HepG2 (cell line): ENCODE measurements at regions not wholly inside any gene's neighbourhood (a gene's known extent, or its start where the extent isn't known, plus 50 kb on each side); places are given as distances from the start of the nearest gene placed in this dataset.

Experiments used
- ATAC-seq: fragments of 200-7000 bp; cut with Tn5 transposase; 3 replicates; pipeline ENCODE4 v1.9.1; 2020; ENCODE audit warnings: mild to moderate bottlenecking, moderate library complexity
- BruUV-seq: library from RNA; stranded (reverse); fragments of 400-500 nt; replicated peaks from 2 replicates; lab custom pipeline; 2021; lab: Mats Ljungman, UMichigan
- CTCF ChIA-PET: fragments of 300-600 bp; formaldehyde crosslinking; extraction: SDS; loops from one replicate; lab custom pipeline; 2021; ENCODE audit warnings: low total read pairs, inconsistent platforms, low intra/inter-chr PET ratio; lab: Yijun Ruan, JAX
- POLR2A ChIA-PET: fragments of 350-600 bp; sonication (Branson Sonifier 250); formaldehyde crosslinking; loops from one replicate; lab custom pipeline; 2020; ENCODE audit warnings: antibody characterized with exemption, inconsistent platforms; lab: Yijun Ruan, JAX
- DNase-seq: peaks from one replicate; pipeline ENCODE4 v3.0.0-alpha.2; 2015; ENCODE audit warnings: low spot score
- FAIRE-seq: peaks from 3 replicates; lab custom pipeline; 2011; peaks lifted over from hg19 to GRCh38; lab: Jason Lieb, UNC
- H2AFZ ChIP-seq: one replicate; pipeline ENCODE4 v1.6.1; 2011; ENCODE audit warnings: low read length, inconsistent platforms
- H3K27ac ChIP-seq: fragments of 300-600 bp; 3 replicates; pipeline ENCODE4 v1.8.0; 2011; ENCODE audit warnings: mixed run types, mild to moderate bottlenecking, mixed read lengths, low read length, inconsistent platforms; ENCODE audit not compliant: insufficient read depth; ENCODE audit errors: extremely low read length
- H3K27me3 ChIP-seq, 2 experiments: fragments of 200-600 bp in 1 of 2; 2 replicates in 1 of 2; 3 replicates in 1 of 2; pipeline versions ENCODE4 v1.6.0 to v1.8.0; 2011; ENCODE audit warnings: low read length in 2 of 2, mild to moderate bottlenecking in 2 of 2, moderate library complexity in 2 of 2, inconsistent platforms in 1 of 2; ENCODE audit not compliant: insufficient read depth in 2 of 2, control insufficient read depth in 1 of 2
- H3K36me3 ChIP-seq, 2 experiments: fragments of 200-600 bp in 1 of 2; replicated peaks in 1 of 2; 2 replicates in 1 of 2; 3 replicates in 1 of 2; pipeline versions ENCODE4 v1.5.1 to v1.8.0; 2011; ENCODE audit warnings: low read length in 2 of 2, inconsistent platforms in 1 of 2; ENCODE audit not compliant: insufficient read depth in 2 of 2, control insufficient read depth in 1 of 2
- H3K4me1 ChIP-seq: 2 replicates; pipeline ENCODE4 v1.5.1; 2012; ENCODE audit warnings: low read length, inconsistent platforms; ENCODE audit not compliant: insufficient read depth
- H3K4me2 ChIP-seq: 2 replicates; pipeline ENCODE4 v1.6.0; 2011; ENCODE audit warnings: low read depth, low read length, inconsistent platforms
- H3K4me3 ChIP-seq, 3 experiments: fragments of 200-600 bp in 1 of 3; sonication (generic), shearing (Covaris generic) in 1 of 3; replicated peaks in 1 of 3; 2 replicates each; pipeline ENCODE4 v1.5.1; 2011 to 2016; ENCODE audit warnings: low read length in 3 of 3, inconsistent platforms in 2 of 3, low read depth in 2 of 3, mild to moderate bottlenecking in 2 of 3, control low read depth in 1 of 3, mixed read lengths in 1 of 3; ENCODE audit not compliant: insufficient read depth in 1 of 3
- H3K79me2 ChIP-seq: one replicate; pipeline ENCODE4 v1.6.1; 2011; ENCODE audit warnings: low read length, inconsistent platforms; ENCODE audit not compliant: insufficient read depth
- H3K9ac ChIP-seq: 2 replicates; pipeline ENCODE4 v1.6.0; 2011; ENCODE audit warnings: mild to moderate bottlenecking, low read depth, low read length, inconsistent platforms; ENCODE audit not compliant: insufficient read depth
- H3K9me3 ChIP-seq: 2 replicates; pipeline ENCODE4 v1.5.1; 2012; ENCODE audit warnings: mild to moderate bottlenecking, low read length
- H4K20me1 ChIP-seq: 2 replicates; pipeline ENCODE4 v1.6.0; 2011; ENCODE audit warnings: inconsistent platforms, mild to moderate bottlenecking, low read length, moderate library complexity; ENCODE audit not compliant: insufficient read depth
- KDM1A ChIP-seq: IDR thresholded peaks from 2 replicates; pipeline ENCODE4 v1.6.1; 2016; ENCODE audit warnings: missing compliant biosample characterization
- REPIN1 ChIP-seq: sonication (generic); formaldehyde crosslinking; IDR thresholded peaks from 2 replicates; pipeline ENCODE4 v1.8.0; 2022; ENCODE audit warnings: missing genetic modification reagents, low read depth, mild to moderate bottlenecking, borderline replicate concordance
- RFX3 ChIP-seq: IDR thresholded peaks from 2 replicates; pipeline ENCODE4 v1.6.1; 2016; ENCODE audit warnings: missing biosample characterization, missing genetic modification reagents
- SAFB2 ChIP-seq: sonication (generic); formaldehyde crosslinking; IDR thresholded peaks from 2 replicates; pipeline ENCODE4 v1.5.1; 2020; ENCODE audit warnings: missing genetic modification reagents, low read depth, mild to moderate bottlenecking, borderline replicate concordance
- TBX2 ChIP-seq: sonication (generic); formaldehyde crosslinking; IDR thresholded peaks from 2 replicates; pipeline ENCODE4 v1.5.0; 2020; ENCODE audit warnings: missing genetic modification reagents, mild to moderate bottlenecking, borderline replicate concordance
- ZNF713 ChIP-seq: sonication (generic); formaldehyde crosslinking; IDR thresholded peaks from 2 replicates; pipeline ENCODE4 v1.4.0; 2020; ENCODE audit warnings: mild to moderate bottlenecking, missing genetic modification reagents
- ZNF878 ChIP-seq: sonication (generic); formaldehyde crosslinking; IDR thresholded peaks from 2 replicates; pipeline ENCODE4 v1.8.1; 2023; ENCODE audit warnings: mild to moderate bottlenecking, missing genetic modification reagents, moderate library complexity
- WGBS: methylation state at CpG from one replicate; pipeline ENCODE4 v1.1.6; 2017; ENCODE audit warnings: low lambda C conversion rate; 5-methylcytosine and 5-hydroxymethylcytosine counted together
- in situ Hi-C: cut with HindIII; loops from 2 replicates; pipeline ENCODE4 v1.10.0; 2017; ENCODE audit warnings: low pct_unique_long_range_greater_than_20kb; ENCODE audit not compliant: extremely low pct_ligation_motif_present
- intact Hi-C: fragments of 100-400 bp; cut with micrococcal nuclease; formaldehyde crosslinking; loops from one replicate; pipeline ENCODE4 v1.10.0; 2022; ENCODE audit not compliant: unreplicated experiment
- TF ChIP-seq, protein P1 (sequence below): sonication (generic); formaldehyde crosslinking; IDR thresholded peaks from 2 replicates; pipeline ENCODE4 v1.9.0; 2021; ENCODE audit warnings: missing genetic modification reagents, borderline replicate concordance
- TF ChIP-seq, protein P2 (sequence below): sonication (generic); formaldehyde crosslinking; IDR thresholded peaks from 2 replicates; pipeline ENCODE4 v1.5.0; 2020; ENCODE audit warnings: missing genetic modification reagents

DNA sequence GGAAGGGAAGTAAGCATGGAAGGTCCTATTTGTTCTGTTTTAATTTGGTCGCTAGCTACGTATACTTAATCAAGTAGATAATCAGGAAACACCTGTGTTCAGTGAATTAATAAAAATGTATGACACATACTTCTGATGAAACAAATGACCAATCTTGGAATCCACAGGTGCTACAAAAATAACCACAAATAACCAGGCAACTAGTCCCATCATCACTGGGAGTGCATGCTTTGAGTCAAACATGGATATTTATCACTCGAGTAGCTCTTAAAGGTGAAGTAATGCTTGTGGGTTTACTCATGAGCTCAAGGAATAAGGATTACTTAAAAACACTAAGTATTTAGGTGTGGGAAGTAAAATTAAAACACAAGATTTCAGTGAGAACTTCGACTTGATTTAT, 285.6 kb upstream of the ID4 start:
- 42% methylated on average over 4 of the region's 4 CpGs for WGBS
- ATAC-seq, result no peak
- no peak overlapping the region for H2AFZ ChIP-seq
- POLR2A ChIA-PET, result no interaction called here
- TF ChIP-seq RFX3 (CRISPR knock-in tag) (no peak), ZNF878 (no peak), REPIN1 (CRISPR knock-in tag) (no peak), TBX2 (CRISPR knock-in tag) (no peak), ZNF713 (no peak), KDM1A (CRISPR knock-in tag) (no peak), SAFB2 (no peak)
- TF ChIP-seq, protein P1, sequence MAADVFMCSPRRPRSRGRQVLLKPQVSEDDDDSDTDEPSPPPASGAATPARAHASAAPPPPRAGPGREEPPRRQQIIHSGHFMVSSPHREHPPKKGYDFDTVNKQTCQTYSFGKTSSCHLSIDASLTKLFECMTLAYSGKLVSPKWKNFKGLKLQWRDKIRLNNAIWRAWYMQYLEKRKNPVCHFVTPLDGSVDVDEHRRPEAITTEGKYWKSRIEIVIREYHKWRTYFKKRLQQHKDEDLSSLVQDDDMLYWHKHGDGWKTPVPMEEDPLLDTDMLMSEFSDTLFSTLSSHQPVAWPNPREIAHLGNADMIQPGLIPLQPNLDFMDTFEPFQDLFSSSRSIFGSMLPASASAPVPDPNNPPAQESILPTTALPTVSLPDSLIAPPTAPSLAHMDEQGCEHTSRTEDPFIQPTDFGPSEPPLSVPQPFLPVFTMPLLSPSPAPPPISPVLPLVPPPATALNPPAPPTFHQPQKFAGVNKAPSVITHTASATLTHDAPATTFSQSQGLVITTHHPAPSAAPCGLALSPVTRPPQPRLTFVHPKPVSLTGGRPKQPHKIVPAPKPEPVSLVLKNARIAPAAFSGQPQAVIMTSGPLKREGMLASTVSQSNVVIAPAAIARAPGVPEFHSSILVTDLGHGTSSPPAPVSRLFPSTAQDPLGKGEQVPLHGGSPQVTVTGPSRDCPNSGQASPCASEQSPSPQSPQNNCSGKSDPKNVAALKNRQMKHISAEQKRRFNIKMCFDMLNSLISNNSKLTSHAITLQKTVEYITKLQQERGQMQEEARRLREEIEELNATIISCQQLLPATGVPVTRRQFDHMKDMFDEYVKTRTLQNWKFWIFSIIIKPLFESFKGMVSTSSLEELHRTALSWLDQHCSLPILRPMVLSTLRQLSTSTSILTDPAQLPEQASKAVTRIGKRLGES, result no peak
- TF ChIP-seq, protein P2, sequence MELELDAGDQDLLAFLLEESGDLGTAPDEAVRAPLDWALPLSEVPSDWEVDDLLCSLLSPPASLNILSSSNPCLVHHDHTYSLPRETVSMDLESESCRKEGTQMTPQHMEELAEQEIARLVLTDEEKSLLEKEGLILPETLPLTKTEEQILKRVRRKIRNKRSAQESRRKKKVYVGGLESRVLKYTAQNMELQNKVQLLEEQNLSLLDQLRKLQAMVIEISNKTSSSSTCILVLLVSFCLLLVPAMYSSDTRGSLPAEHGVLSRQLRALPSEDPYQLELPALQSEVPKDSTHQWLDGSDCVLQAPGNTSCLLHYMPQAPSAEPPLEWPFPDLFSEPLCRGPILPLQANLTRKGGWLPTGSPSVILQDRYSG (CRISPR knock-in tag), result no peak
- TF ChIP-seq, all 625 proteins: peak for 0
- Histone ChIP-seq H3K36me3 (no peaks in the 10 kb centered on the region), H3K9me3 (no peaks in the 10 kb centered on the region), H3K4me2 (no peak overlapping the region), H3K27ac (no peak overlapping the region), H3K9ac (no peak overlapping the region), H3K27me3 (no peaks in the 10 kb centered on the region; a peak in 1 of 5 replicates), H3K4me1 (no peaks in the 10 kb centered on the region), H3K79me2 (no peaks in the 10 kb centered on the region), H4K20me1 (no peaks in the 10 kb centered on the region), H3K4me3 (no peak overlapping the region)
- no peak for FAIRE-seq
- DNase-seq, result no peak
- intact Hi-C loops (no loop called here), in situ Hi-C loops (no loop called here)
- CTCF ChIA-PET, result no interaction called here
- BruUV-seq, result no TSS peak
